WTC11 (cell line): ENCODE measurements at regions not wholly inside any gene's neighbourhood (a gene's known extent, or its start where the extent isn't known, plus 50 kb on each side); places are given as distances from the start of the nearest gene placed in this dataset.

Experiments used
- CREB1 ChIP-seq: sonication (generic); formaldehyde crosslinking; IDR thresholded peaks from 2 replicates; pipeline ENCODE4 v1.8.0; 2023; ENCODE audit warnings: mild to moderate bottlenecking, missing genetic modification reagents
- ELF4 ChIP-seq: sonication (generic); formaldehyde crosslinking; IDR thresholded peaks from 2 replicates; pipeline ENCODE4 v1.8.1; 2022; ENCODE audit warnings: low read depth, mild to moderate bottlenecking, moderate library complexity, missing genetic modification reagents
- ESRRA ChIP-seq: sonication (generic); formaldehyde crosslinking; IDR thresholded peaks from 2 replicates; pipeline ENCODE4 v1.8.1; 2022; ENCODE audit warnings: mild to moderate bottlenecking, missing genetic modification reagents, borderline replicate concordance
- MLX ChIP-seq: sonication (generic); formaldehyde crosslinking; IDR thresholded peaks from 2 replicates; pipeline ENCODE4 v1.8.1; 2023; ENCODE audit warnings: mild to moderate bottlenecking, missing genetic modification reagents, moderate library complexity
- NFATC4 ChIP-seq: fragments of 250-450 bp; sonication (Bioruptor Pico); IDR thresholded peaks from 2 replicates; pipeline ENCODE4 v1.9.0; 2021; ENCODE audit warnings: mild to moderate bottlenecking
- NR1H2 ChIP-seq: sonication (generic); formaldehyde crosslinking; IDR thresholded peaks from 2 replicates; pipeline ENCODE4 v1.9.0; 2021; ENCODE audit warnings: mild to moderate bottlenecking, moderate library complexity, missing genetic modification reagents
- NR3C1 ChIP-seq: sonication (generic); formaldehyde crosslinking; conservative IDR thresholded peaks from 2 replicates; pipeline ENCODE4 v1.8.1; 2023; ENCODE audit warnings: low read depth, mild to moderate bottlenecking, missing genetic modification reagents
- PRDM15 ChIP-seq: sonication (generic); formaldehyde crosslinking; IDR thresholded peaks from 2 replicates; pipeline ENCODE4 v1.8.0; 2022; ENCODE audit warnings: missing genetic modification reagents
- SP1 ChIP-seq: sonication (generic); formaldehyde crosslinking; conservative IDR thresholded peaks from 2 replicates; pipeline ENCODE4 v1.8.1; 2022; ENCODE audit warnings: missing genetic modification reagents
- ZBTB21 ChIP-seq: sonication (generic); formaldehyde crosslinking; IDR thresholded peaks from 2 replicates; pipeline ENCODE4 v1.8.1; 2023; ENCODE audit warnings: mild to moderate bottlenecking, missing genetic modification reagents, borderline replicate concordance
- ZNF416 ChIP-seq: fragments of 250-450 bp; sonication (Bioruptor Pico); IDR thresholded peaks from 2 replicates; pipeline ENCODE4 v1.9.0; 2021; ENCODE audit warnings: mild to moderate bottlenecking, inconsistent platforms
- ZNF425 ChIP-seq: fragments of 250-450 bp; sonication (Bioruptor Pico); conservative IDR thresholded peaks from 2 replicates; pipeline ENCODE4 v1.9.0; 2021; ENCODE audit warnings: mild to moderate bottlenecking
- TF ChIP-seq, protein P1 (sequence below): fragments of 200-600 bp; IDR thresholded peaks from 2 replicates; pipeline ENCODE4 v1.8.0; 2022; ENCODE audit warnings: antibody characterized with exemption

DNA sequence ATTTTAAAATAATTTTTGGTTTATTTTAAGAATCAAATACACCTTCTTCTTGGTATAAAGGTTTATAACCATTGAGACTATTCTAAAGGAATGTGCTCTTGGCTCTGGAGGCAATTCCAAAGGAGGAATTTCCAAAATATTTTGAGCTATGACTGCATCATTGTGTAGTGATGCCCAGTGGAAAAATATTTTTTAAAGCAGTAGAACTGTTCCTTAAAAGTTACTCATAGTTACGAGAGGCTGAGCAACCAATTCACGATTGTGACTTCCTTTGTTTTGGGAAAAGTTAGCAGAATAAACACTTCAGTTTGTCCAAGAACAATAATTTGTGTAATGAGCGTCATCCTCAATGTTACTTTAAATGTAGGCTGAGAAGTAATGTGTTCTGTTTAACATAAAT is 233.6 kb downstream of the BAMBI start:
- TF ChIP-seq, protein P1, sequence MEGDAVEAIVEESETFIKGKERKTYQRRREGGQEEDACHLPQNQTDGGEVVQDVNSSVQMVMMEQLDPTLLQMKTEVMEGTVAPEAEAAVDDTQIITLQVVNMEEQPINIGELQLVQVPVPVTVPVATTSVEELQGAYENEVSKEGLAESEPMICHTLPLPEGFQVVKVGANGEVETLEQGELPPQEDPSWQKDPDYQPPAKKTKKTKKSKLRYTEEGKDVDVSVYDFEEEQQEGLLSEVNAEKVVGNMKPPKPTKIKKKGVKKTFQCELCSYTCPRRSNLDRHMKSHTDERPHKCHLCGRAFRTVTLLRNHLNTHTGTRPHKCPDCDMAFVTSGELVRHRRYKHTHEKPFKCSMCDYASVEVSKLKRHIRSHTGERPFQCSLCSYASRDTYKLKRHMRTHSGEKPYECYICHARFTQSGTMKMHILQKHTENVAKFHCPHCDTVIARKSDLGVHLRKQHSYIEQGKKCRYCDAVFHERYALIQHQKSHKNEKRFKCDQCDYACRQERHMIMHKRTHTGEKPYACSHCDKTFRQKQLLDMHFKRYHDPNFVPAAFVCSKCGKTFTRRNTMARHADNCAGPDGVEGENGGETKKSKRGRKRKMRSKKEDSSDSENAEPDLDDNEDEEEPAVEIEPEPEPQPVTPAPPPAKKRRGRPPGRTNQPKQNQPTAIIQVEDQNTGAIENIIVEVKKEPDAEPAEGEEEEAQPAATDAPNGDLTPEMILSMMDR, result no peak
- TF ChIP-seq ZBTB21 (no peak), ZNF425 (no peak), ZNF416 (CRISPR knock-in tag) (no peak), MLX (CRISPR knock-in tag) (no peak), NFATC4 (CRISPR knock-in tag) (no peak), SP1 (no peak), ESRRA (CRISPR knock-in tag) (no peak), NR3C1 (CRISPR knock-in tag) (no peak), PRDM15 (CRISPR knock-in tag) (no peak), ELF4 (CRISPR knock-in tag) (no peak), CREB1 (CRISPR knock-in tag) (no peak), NR1H2 (CRISPR knock-in tag) (no peak)
